GM21367 (cell line): ENCODE measurements at regions not wholly inside any gene's neighbourhood (a gene's known extent, or its start where the extent isn't known, plus 50 kb on each side); places are given as distances from the start of the nearest gene placed in this dataset.
"Not testable (repeated sequence)": the region's sequence is repeated elsewhere in the genome, so short reads cannot be mapped to it uniquely, and the experiment has no call there.

Experiments
- ATAC-seq: cut with Tn5 transposase; IDR thresholded peaks from one replicate; pipeline ENCODE4 v1.9.1; 2021; ENCODE audit not compliant: unreplicated experiment

- not testable (repeated sequence) for ATAC-seq
These were observed 502.5 kb upstream of the MAP2 start for GRCh38 chr2:208921358-208921757.

- ATAC-seq, result no peak
These were observed 496.0 kb upstream of the MAP2 start for GRCh38 chr2:208927867-208928266.

GRCh38 chr2:208929139-208929864 is 494.5 kb upstream of the MAP2 start:
- no peak for ATAC-seq

- no peak for ATAC-seq
These were observed 493.9 kb upstream of the MAP2 start for GRCh38 chr2:208929894-208930427.

- no peak for ATAC-seq
These were observed 488.3 kb upstream of the MAP2 start for GRCh38 chr2:208935531-208935930.

- ATAC-seq, result no peak
These were observed 486.3 kb upstream of the MAP2 start for GRCh38 chr2:208937521-208937920.

GRCh38 chr2:208939852-208940251 is 484.0 kb upstream of the MAP2 start:
- ATAC-seq, result no peak

- ATAC-seq, result no peak
These were observed 478.1 kb upstream of the MAP2 start for GRCh38 chr2:208945719-208946256.

GRCh38 chr2:208948073-208948472 is 475.8 kb upstream of the MAP2 start:
- no peak for ATAC-seq

- ATAC-seq, result no peak
These were observed 453.8 kb upstream of the MAP2 start for GRCh38 chr2:208970070-208970469.

- ATAC-seq, result no peak
These were observed 446.3 kb upstream of the MAP2 start for GRCh38 chr2:208977582-208977981.

GRCh38 chr2:208978946-208979345 is 444.9 kb upstream of the MAP2 start:
- ATAC-seq, result no peak

GRCh38 chr2:208980321-208980720 is 443.5 kb upstream of the MAP2 start:
- no peak for ATAC-seq

- ATAC-seq, result no peak
These were observed 441.0 kb upstream of the MAP2 start for GRCh38 chr2:208982831-208983230.

- ATAC-seq, result no peak
These were observed 440.4 kb upstream of the MAP2 start for GRCh38 chr2:208983486-208983885.

GRCh38 chr2:208984376-208985090 is 439.3 kb upstream of the MAP2 start:
- no peak for ATAC-seq

GRCh38 chr2:208985644-208986043 is 438.2 kb upstream of the MAP2 start:
- ATAC-seq, result no peak

- no peak for ATAC-seq
These were observed 433.1 kb upstream of the MAP2 start for GRCh38 chr2:208990716-208991115.

- no peak for ATAC-seq
These were observed 423.9 kb upstream of the MAP2 start for GRCh38 chr2:208999911-209000310.

GRCh38 chr2:209002054-209002453 is 421.8 kb upstream of the MAP2 start:
- ATAC-seq, result no peak

- ATAC-seq, result no peak
These were observed 418.5 kb upstream of the MAP2 start for GRCh38 chr2:209005371-209005770.
